Esophagus squamous epithelium (tissue), 5 donors: ENCODE measurements at regions not wholly inside any gene's neighbourhood (a gene's known extent, or its start where the extent isn't known, plus 50 kb on each side); places are given as distances from the start of the nearest gene placed in this dataset.

Experiments used
- DNase-seq: peaks from one replicate; lab custom pipeline; 2025; lab: John Stamatoyannopoulos, UW
- H3K27ac ChIP-seq, 4 donors: fragments of 200-600 bp; sonication (generic); one replicate each; pipeline ENCODE4 v1.5.1; 2016 to 2019; ENCODE audit warnings: mild to moderate bottlenecking in 1 of 4
- H3K27me3 ChIP-seq, 4 donors: fragments of 200-600 bp; sonication (generic); 1 replicate in 3 of 4; 2 replicates in 1 of 4; pipeline versions ENCODE4 v1.5.1 to v1.6.0; 2017 to 2021; ENCODE audit warnings: antibody characterized with exemption in 1 of 4
- H3K36me3 ChIP-seq, 3 donors: fragments of 200-600 bp; sonication (generic); one replicate each; pipeline ENCODE4 v1.5.1; 2016 to 2019
- H3K4me1 ChIP-seq, 3 donors: fragments of 200-600 bp; sonication (generic); one replicate each; pipeline ENCODE4 v1.5.1; 2017 to 2019
- H3K4me3 ChIP-seq, 4 donors: fragments of 200-600 bp; sonication (generic); 1 replicate in 3 of 4; 2 replicates in 1 of 4; pipeline ENCODE4 v1.5.1; 2016 to 2019; ENCODE audit warnings: mild to moderate bottlenecking in 2 of 4, moderate library complexity in 1 of 4
- H3K9me3 ChIP-seq, 3 donors: fragments of 200-600 bp; sonication (generic); one replicate each; pipeline ENCODE4 v1.5.1; 2016 to 2019
- CTCF ChIP-seq, 6 experiments: fragments of 450-650 bp in 4 of 6; fragments of 200-600 bp in 2 of 6; sonication (generic) in 2 of 6; IDR thresholded peaks; one replicate each; pipeline ENCODE4 v1.5.1; 2016 to 2019; ENCODE audit warnings: antibody characterized with exemption in 6 of 6, mild to moderate bottlenecking in 4 of 6, moderate library complexity in 4 of 6
- POLR2A ChIP-seq, 4 donors: fragments of 450-650 bp; IDR thresholded peaks; one replicate each; pipeline ENCODE4 v1.6.1; 2017; ENCODE audit warnings: antibody characterized with exemption in 4 of 4, mild to moderate bottlenecking in 4 of 4, moderate library complexity in 3 of 4
- WGBS, 2 donors: methylation state at CpG; one replicate each; pipeline ENCODE4 v1.1.5; 2018; 5-methylcytosine and 5-hydroxymethylcytosine counted together
- intact Hi-C: fragments of 100-400 bp; cut with DNase I; formaldehyde crosslinking; loops from one replicate; pipeline ENCODE4 v1.15.0; 2022
- donor health status: DM: yes; HTN: yes; CAD: no.

- Histone ChIP-seq H3K36me3 (no peaks in the 10 kb centered on the region), H3K4me1 (peaks cover 6 to 58% (median 31%) of the 10 kb centered on the region in 3 donors), H3K4me3 (no peak overlapping the region), H3K9me3 (no peaks in the 10 kb centered on the region), H3K27ac (peak overlapping the region in 3 of 4 donors; percentile 12 to 31 (median 19)), H3K27me3 (no peaks in the 10 kb centered on the region)
- DNase-seq, result no peak
- TF ChIP-seq POLR2A (IDR thresholded peaks at IDR 0.05), result no peak
- no peak for TF ChIP-seq CTCF (IDR thresholded peaks at IDR 0.05)
- intact Hi-C loops, result no loop called here
- WGBS, 2 donors, result 77 to 100% methylated on average over 1 to 3 of the region's 7 CpGs
These were observed 173.5 kb downstream of the PSMG1 start for GRCh38 chr21:39009587-39010225.

- WGBS, 2 donors, result 72 to 85% methylated on average over 2 of the region's 2 CpGs
- no peaks in the 10 kb centered on the region for H3K9me3 ChIP-seq
- no peaks in the 10 kb centered on the region for H3K27me3 ChIP-seq
- no peak overlapping the region for H3K4me3 ChIP-seq
- H3K27ac ChIP-seq, result peak overlapping the region; percentile 18 to 87 (median 70)
- peaks cover 6 to 71% (median 45%) of the 10 kb centered on the region in 3 donors for H3K4me1 ChIP-seq
- no peaks in the 10 kb centered on the region for H3K36me3 ChIP-seq
- no peak for TF ChIP-seq POLR2A (IDR thresholded peaks at IDR 0.05)
- TF ChIP-seq CTCF (IDR thresholded peaks at IDR 0.05), result no peak
- intact Hi-C loops, result no loop called here
- DNase-seq, result no peak
These were observed 175.3 kb downstream of the PSMG1 start for GRCh38 chr21:39007985-39008384.

GRCh38 chr21:39007532-39007931 is 175.7 kb downstream of the PSMG1 start:
- intact Hi-C loops, result no loop called here
- Histone ChIP-seq H3K27me3 (no peaks in the 10 kb centered on the region), H3K4me3 (no peak overlapping the region), H3K36me3 (no peaks in the 10 kb centered on the region), H3K9me3 (no peaks in the 10 kb centered on the region), H3K27ac (peak overlapping the region; percentile 79 to 91 (median 84)), H3K4me1 (peaks cover 6 to 75% (median 45%) of the 10 kb centered on the region in 3 donors)
- no peak for TF ChIP-seq POLR2A (IDR thresholded peaks at IDR 0.05)
- no peak for DNase-seq
- 28 to 40% methylated on average over 8 of the region's 8 CpGs for WGBS, 2 donors

- no peak for DNase-seq
These were observed 176.5 kb downstream of the PSMG1 start for GRCh38 chr21:39006571-39007311.

GRCh38 chr21:39005502-39005787 is 177.8 kb downstream of the PSMG1 start:
- H3K4me1 ChIP-seq, result peaks cover 6 to 81% (median 49%) of the 10 kb centered on the region in 3 donors
- intact Hi-C loops, result no loop called here
- TF ChIP-seq POLR2A (IDR thresholded peaks at IDR 0.05) (no peak), CTCF (IDR thresholded peaks at IDR 0.05) (no peak)
- H3K27me3 ChIP-seq, result no peaks in the 10 kb centered on the region
- peak overlapping the region; percentile 79 to 91 (median 84) for H3K27ac ChIP-seq
- no peak overlapping the region for H3K4me3 ChIP-seq
- H3K9me3 ChIP-seq, result no peaks in the 10 kb centered on the region
- no peaks in the 10 kb centered on the region for H3K36me3 ChIP-seq
- 62 to 66% methylated on average over 3 of the region's 3 CpGs for WGBS, 2 donors
- DNase-seq, result no peak

More at GRCh38 chr21:39006571-39007311, 176.5 kb downstream of the PSMG1 start:
- Histone ChIP-seq H3K36me3 (no peaks in the 10 kb centered on the region), H3K27ac (peak overlapping the region; percentile 79 to 91 (median 84)), H3K4me3 (peak overlapping the region in 1 of 4 donors; percentile 28), H3K27me3 (no peaks in the 10 kb centered on the region), H3K9me3 (no peaks in the 10 kb centered on the region), H3K4me1 (peaks cover 6 to 78% (median 45%) of the 10 kb centered on the region in 3 donors)
- TF ChIP-seq POLR2A (IDR thresholded peaks at IDR 0.05), result peak in 1 of 4 donors; percentile 7
- TF ChIP-seq CTCF (IDR thresholded peaks at IDR 0.05), result no peak
- intact Hi-C loops, result no loop called here
- WGBS, 2 donors, result 6 to 12% methylated on average over 5 to 7 of the region's 7 CpGs
